H1 (cell line): ENCODE measurements at regions not wholly inside any gene's neighbourhood (a gene's known extent, or its start where the extent isn't known, plus 50 kb on each side); places are given as distances from the start of the nearest gene placed in this dataset.

Source experiments
- CTCF ChIA-PET: fragments of 300-600 bp; sonication (Branson Sonifier 250); formaldehyde crosslinking; loops from one replicate; lab custom pipeline; 2021; ENCODE audit not compliant: partially characterized antibody; lab: Charles Lee
- POLR2A ChIA-PET: fragments of 300-600 bp; sonication (Branson Sonifier 250); formaldehyde crosslinking; loops from one replicate; lab custom pipeline; 2021; ENCODE audit warnings: inconsistent platforms; ENCODE audit not compliant: partially characterized antibody; lab: Charles Lee
- DNase-seq, 2 experiments: peaks; one replicate each; pipeline versions ENCODE4 v3.0.0 to v3.0.0-alpha.2; 2010 to 2022; ENCODE audit warnings: low spot score in 2 of 2, low read depth in 1 of 2, mixed read lengths in 1 of 2
- FAIRE-seq: peaks from 2 replicates; lab custom pipeline; 2011; peaks lifted over from hg19 to GRCh38; lab: Jason Lieb, UNC
- H2AFZ ChIP-seq: 2 replicates; pipeline ENCODE4 v1.8.1; 2012; ENCODE audit warnings: low read length, inconsistent platforms
- H2AK5ac ChIP-seq: 2 replicates; pipeline ENCODE4 v1.6.1; 2013; ENCODE audit warnings: low read depth, low read length
- H2BK120ac ChIP-seq: replicated peaks from 2 replicates; pipeline ENCODE3; 2013; ENCODE audit warnings: low read depth, low read length, inconsistent platforms
- H2BK12ac ChIP-seq: 2 replicates; pipeline ENCODE4 v1.6.1; 2013; ENCODE audit warnings: low read depth, low read length
- H2BK15ac ChIP-seq: 2 replicates; pipeline ENCODE4 v1.6.1; 2013; ENCODE audit warnings: low read length
- H2BK20ac ChIP-seq: 2 replicates; pipeline ENCODE4 v1.6.1; 2013; ENCODE audit warnings: low read length
- H2BK5ac ChIP-seq: 2 replicates; pipeline ENCODE4 v1.6.1; 2013; ENCODE audit warnings: low read depth, low read length
- H3K14ac ChIP-seq: 2 replicates; pipeline ENCODE4 v1.6.1; 2013; ENCODE audit warnings: inconsistent platforms; ENCODE audit not compliant: insufficient read length
- H3K18ac ChIP-seq: 2 replicates; pipeline ENCODE4 v1.6.1; 2013; ENCODE audit warnings: low read length; ENCODE audit errors: extremely low read depth
- H3K23ac ChIP-seq: 2 replicates; pipeline ENCODE4 v1.6.1; 2013; ENCODE audit warnings: inconsistent platforms; ENCODE audit not compliant: insufficient read length
- H3K23me2 ChIP-seq: 2 replicates; pipeline ENCODE4 v1.6.1; 2013; ENCODE audit warnings: low read depth, low read length
- H3K27ac ChIP-seq: 2 replicates; pipeline ENCODE4 v1.6.1; 2011; ENCODE audit warnings: low read depth, low read length, inconsistent platforms
- H3K27me3 ChIP-seq, 4 experiments: replicated peaks in 1 of 4; 1 replicate in 1 of 4; 2 replicates in 3 of 4; pipeline versions ENCODE4 v1.6.1 to v1.8.1; 2011 to 2013; ENCODE audit warnings: low read length in 3 of 4, mild to moderate bottlenecking in 3 of 4, inconsistent platforms in 2 of 4, mixed read lengths in 2 of 4, moderate library complexity in 1 of 4; ENCODE audit not compliant: control insufficient read depth in 3 of 4, insufficient read depth in 3 of 4; ENCODE audit errors: extremely low read depth in 1 of 4
- H3K36me3 ChIP-seq, 4 experiments: 2 replicates each; pipeline versions ENCODE4 v1.6.1 to v1.8.1; 2011 to 2013; ENCODE audit warnings: mild to moderate bottlenecking in 4 of 4, low read length in 3 of 4, moderate library complexity in 2 of 4, control low read depth in 1 of 4, inconsistent platforms in 1 of 4; ENCODE audit not compliant: insufficient read depth in 4 of 4, control insufficient read depth in 2 of 4
- H3K4ac ChIP-seq: replicated peaks from 2 replicates; pipeline ENCODE3; 2013; ENCODE audit warnings: low read length, low read depth, mixed read lengths, inconsistent platforms; ENCODE audit not compliant: insufficient read length
- H3K4me1 ChIP-seq, 4 experiments: replicated peaks in 1 of 4; 1 replicate in 1 of 4; 2 replicates in 3 of 4; pipeline versions ENCODE4 v1.6.1 to v1.8.1; 2011 to 2013; ENCODE audit warnings: low read length in 3 of 4, inconsistent platforms in 2 of 4, mixed read lengths in 1 of 4; ENCODE audit not compliant: insufficient read depth in 4 of 4, control insufficient read depth in 3 of 4
- H3K4me2 ChIP-seq, 2 experiments: 2 replicates each; pipeline versions ENCODE4 v1.6.1 to v1.8.1; 2011 to 2013; ENCODE audit warnings: low read depth in 2 of 2, low read length in 2 of 2, control low read depth in 1 of 2, inconsistent platforms in 1 of 2, mild to moderate bottlenecking in 1 of 2; ENCODE audit not compliant: insufficient read depth in 1 of 2
- H3K4me3 ChIP-seq, 4 experiments: fragments of 200-600, 300-600 bp in 1 of 4; sonication (generic), shearing (Covaris generic), sonication (Bioruptor Twin) in 1 of 4; 2 replicates each; pipeline versions ENCODE4 v1.5.1 to v1.8.1; 2011 to 2016; ENCODE audit warnings: low read length in 4 of 4, low read depth in 3 of 4, control low read depth in 2 of 4, inconsistent platforms in 2 of 4, mild to moderate bottlenecking in 2 of 4, mixed read lengths in 1 of 4, moderate library complexity in 1 of 4; ENCODE audit not compliant: insufficient read depth in 2 of 4; ENCODE audit errors: extremely low read depth in 1 of 4
- H3K56ac ChIP-seq: replicated peaks from 2 replicates; pipeline ENCODE3; 2013; ENCODE audit warnings: low read depth, mild to moderate bottlenecking, mixed read lengths, low read length, inconsistent platforms; ENCODE audit not compliant: insufficient read length
- H3K79me1 ChIP-seq: 2 replicates; pipeline ENCODE4 v1.6.1; 2013; ENCODE audit warnings: low read depth, low read length, control low read depth
- H3K79me2 ChIP-seq, 2 experiments: 2 replicates each; pipeline versions ENCODE4 v1.6.1 to v1.8.1; 2012 to 2013; ENCODE audit warnings: low read length in 2 of 2, mild to moderate bottlenecking in 2 of 2, inconsistent platforms in 1 of 2; ENCODE audit not compliant: insufficient read depth in 2 of 2, control insufficient read depth in 1 of 2
- H3K9ac ChIP-seq, 4 experiments: replicated peaks in 1 of 4; 1 replicate in 1 of 4; 2 replicates in 3 of 4; pipeline versions ENCODE4 v1.6.1 to v1.8.1; 2011 to 2013; ENCODE audit warnings: low read depth in 3 of 4, low read length in 3 of 4, control low read depth in 2 of 4, mild to moderate bottlenecking in 2 of 4, moderate library complexity in 2 of 4, inconsistent platforms in 1 of 4; ENCODE audit errors: extremely low read depth in 1 of 4
- H3K9me3 ChIP-seq, 2 experiments: 2 replicates each; pipeline versions ENCODE4 v1.6.1 to v1.8.1; 2012 to 2013; ENCODE audit warnings: mild to moderate bottlenecking in 2 of 2, moderate library complexity in 2 of 2, control low read depth in 1 of 2, inconsistent platforms in 1 of 2, low read depth in 1 of 2, low read length in 1 of 2, mixed read lengths in 1 of 2; ENCODE audit not compliant: insufficient read depth in 2 of 2
- H4K20me1 ChIP-seq, 2 experiments: replicated peaks in 1 of 2; 2 replicates each; pipeline versions ENCODE3 to v1.8.1; 2011 to 2013; ENCODE audit warnings: inconsistent platforms in 2 of 2, low read length in 2 of 2, mild to moderate bottlenecking in 1 of 2; ENCODE audit not compliant: insufficient read depth in 2 of 2, control insufficient read depth in 1 of 2
- H4K5ac ChIP-seq: 2 replicates; pipeline ENCODE4 v1.6.1; 2013; ENCODE audit warnings: low read length, low read depth, mixed read lengths, inconsistent platforms; ENCODE audit not compliant: insufficient read length
- H4K8ac ChIP-seq: 2 replicates; pipeline ENCODE4 v1.8.0; 2013; ENCODE audit warnings: mild to moderate bottlenecking, moderate library complexity, low read length, inconsistent platforms; ENCODE audit not compliant: insufficient read depth; ENCODE audit errors: extremely low read depth
- H4K91ac ChIP-seq: replicated peaks from 2 replicates; pipeline ENCODE3; 2013; ENCODE audit warnings: low read length, mixed read lengths, inconsistent platforms; ENCODE audit not compliant: insufficient read length
- ASH2L ChIP-seq: fragments of 200-600, 300-600 bp; sonication (generic); IDR thresholded peaks from one replicate; pipeline ENCODE4 v1.7.1; 2017; ENCODE audit warnings: low read length
- CEBPB ChIP-seq: IDR thresholded peaks from 2 replicates; pipeline ENCODE4 v1.6.1; 2012; ENCODE audit warnings: low read depth, low read length
- KDM1A ChIP-seq: fragments of 200-600, 300-600 bp; sonication (generic); IDR thresholded peaks from 2 replicates; pipeline ENCODE4 v1.7.1; 2016; ENCODE audit warnings: mild to moderate bottlenecking, low read length, borderline replicate concordance
- WGBS, 2 experiments: shearing (Covaris generic) in 1 of 2; methylation state at CpG; one replicate each; pipeline versions ENCODE4 v1.1.6 to v1.1.7; 2013 to 2015; ENCODE audit warnings: low lambda C conversion rate in 2 of 2, mixed read lengths in 2 of 2, inconsistent platforms in 1 of 2, low coverage in 1 of 2, missing lambda C conversion rate in 1 of 2; ENCODE audit not compliant: insufficient replicate concordance in 2 of 2, insufficient coverage in 1 of 2, insufficient read length in 1 of 2; ENCODE audit errors: extremely low coverage in 1 of 2, missing lambda C conversion rate in 1 of 2; 5-methylcytosine and 5-hydroxymethylcytosine counted together

- peaks cover 5 to 11% (median 7%) of the 10 kb centered on the region in 4 experiments; a peak in 6 of 7 replicates for H3K4me1 ChIP-seq
- H2BK15ac ChIP-seq = no peak overlapping the region
- ChIA-PET CTCF (interaction anchor here (0.9 to 1.2 kb wide), 2 partner anchors 10 to 842 kb away, joined by 3 to 4 read pairs; no protein-coding TSS in a partner anchor), POLR2A (no interaction called here)
- no peak overlapping the region for H3K56ac ChIP-seq
- DNase-seq = no peak
- H3K27me3 ChIP-seq = no peaks in the 10 kb centered on the region
- H3K23me2 ChIP-seq = no peaks in the 10 kb centered on the region; the same call in 1 of the 2 replicates
- H3K4me3 ChIP-seq = no peak overlapping the region
- no peak overlapping the region for H3K14ac ChIP-seq
- no peak overlapping the region for H3K4ac ChIP-seq
- FAIRE-seq = no peak
- no peak overlapping the region for H3K27ac ChIP-seq
- no peak overlapping the region for H2AK5ac ChIP-seq
- no peak overlapping the region for H3K9ac ChIP-seq
- H2AFZ ChIP-seq = no peak overlapping the region
- no peaks in the 10 kb centered on the region for H3K79me2 ChIP-seq
- no peak overlapping the region for H4K8ac ChIP-seq
- no peak overlapping the region for H4K5ac ChIP-seq
- H4K91ac ChIP-seq = no peak overlapping the region
- no peaks in the 10 kb centered on the region for H3K79me1 ChIP-seq
- 86% methylated on average over 1 of the region's 1 CpG; no CpG with 5 or more reads in 1 of the 2 experiments for WGBS, 2 experiments
- no peak overlapping the region for H3K23ac ChIP-seq
- no peak overlapping the region for H3K4me2 ChIP-seq
- H3K18ac ChIP-seq = no peak overlapping the region
- H3K36me3 ChIP-seq = no peaks in the 10 kb centered on the region
- no peak overlapping the region for H2BK5ac ChIP-seq
- H2BK120ac ChIP-seq = no peak overlapping the region
- no peak overlapping the region for H2BK12ac ChIP-seq
- H4K20me1 ChIP-seq = no peaks in the 10 kb centered on the region
- H2BK20ac ChIP-seq = no peak overlapping the region
- H3K9me3 ChIP-seq = no peaks in the 10 kb centered on the region
- TF ChIP-seq ASH2L = no peak
- no peak for TF ChIP-seq CEBPB
- no peak for TF ChIP-seq KDM1A
Measured at GRCh38 chr1:57550092-57550491, 126.2 kb upstream of the DAB1 start.
